ENCODE measurements at regions not wholly inside any gene's neighbourhood (a gene's known extent, or its start where the extent isn't known, plus 50 kb on each side); places are given as distances from the start of the nearest gene placed in this dataset.

- no peak for DNase-seq (ENCODE audit: low spot score)
Observed at GRCh38 chr2:207289295-207290018, 123.7 kb upstream of the KLF7 start.

GRCh38 chr2:207290833-207291624 lies 125.3 kb upstream of the KLF7 start:
- DNase-seq (ENCODE audit: low spot score): no peak

GRCh38 chr2:207291625-207292252 lies 126.0 kb upstream of the KLF7 start:
- DNase-seq (ENCODE audit: low spot score): no peak

GRCh38 chr2:207296265-207296948 lies 130.7 kb upstream of the KLF7 start:
- no peak for DNase-seq (ENCODE audit: low spot score)

- no peak for DNase-seq (ENCODE audit: low spot score)
Observed at GRCh38 chr2:207300817-207301216, 135.1 kb upstream of the KLF7 start.

GRCh38 chr2:207304761-207305160 lies 139.0 kb upstream of the KLF7 start:
- no peak for DNase-seq (ENCODE audit: low spot score)

- DNase-seq (ENCODE audit: low spot score): no peak
Observed at GRCh38 chr2:207308519-207309224, 142.9 kb upstream of the KLF7 start.

- DNase-seq (ENCODE audit: low spot score): no peak
Observed at GRCh38 chr2:207311316-207312005, 145.7 kb upstream of the KLF7 start.

- DNase-seq (ENCODE audit: low spot score): no peak
Observed at GRCh38 chr2:207312006-207312356, 146.2 kb upstream of the KLF7 start.

- no peak for DNase-seq (ENCODE audit: low spot score)
Observed at GRCh38 chr2:207313947-207314346, 148.2 kb upstream of the KLF7 start.

- no peak for DNase-seq (ENCODE audit: low spot score)
Observed at GRCh38 chr2:207315131-207315530, 149.4 kb upstream of the KLF7 start.

- DNase-seq (ENCODE audit: low spot score): no peak
Observed at GRCh38 chr2:207316484-207316883, 150.7 kb upstream of the KLF7 start.

GRCh38 chr2:207316906-207317305 lies 151.2 kb upstream of the KLF7 start:
- no peak for DNase-seq (ENCODE audit: low spot score)

GRCh38 chr2:207317378-207317984 lies 151.7 kb upstream of the KLF7 start:
- DNase-seq (ENCODE audit: low spot score): no peak

- no peak for DNase-seq (ENCODE audit: low spot score)
Observed at GRCh38 chr2:207318181-207318628, 152.5 kb upstream of the KLF7 start.

GRCh38 chr2:207319316-207319715 lies 153.6 kb upstream of the KLF7 start:
- no peak for DNase-seq (ENCODE audit: low spot score)

- no peak for DNase-seq (ENCODE audit: low spot score)
Observed at GRCh38 chr2:207320381-207321159, 154.8 kb upstream of the KLF7 start.

- DNase-seq (ENCODE audit: low spot score): no peak
Observed at GRCh38 chr2:207321514-207321913, 155.8 kb upstream of the KLF7 start.

GRCh38 chr2:207324001-207324400 lies 158.3 kb upstream of the KLF7 start:
- DNase-seq (ENCODE audit: low spot score): no peak

GRCh38 chr2:207327513-207327912 lies 161.8 kb upstream of the KLF7 start:
- DNase-seq (ENCODE audit: low spot score): no peak

Data from NAMALWA (cell line).